ENCODE measurements at regions not wholly inside any gene's neighbourhood (a gene's known extent, or its start where the extent isn't known, plus 50 kb on each side); places are given as distances from the start of the nearest gene placed in this dataset.
A peak's percentile ranks its signal among the peaks of the same experiment; 100 is the strongest.
"Not testable (repeated sequence)": the region's sequence is repeated elsewhere in the genome, so short reads cannot be mapped to it uniquely, and the experiment has no call there.

GRCh38 chr11:91268512-91269295, 955.9 kb upstream of the FAT3 start:
- DNase-seq: not testable (repeated sequence)

DNA sequence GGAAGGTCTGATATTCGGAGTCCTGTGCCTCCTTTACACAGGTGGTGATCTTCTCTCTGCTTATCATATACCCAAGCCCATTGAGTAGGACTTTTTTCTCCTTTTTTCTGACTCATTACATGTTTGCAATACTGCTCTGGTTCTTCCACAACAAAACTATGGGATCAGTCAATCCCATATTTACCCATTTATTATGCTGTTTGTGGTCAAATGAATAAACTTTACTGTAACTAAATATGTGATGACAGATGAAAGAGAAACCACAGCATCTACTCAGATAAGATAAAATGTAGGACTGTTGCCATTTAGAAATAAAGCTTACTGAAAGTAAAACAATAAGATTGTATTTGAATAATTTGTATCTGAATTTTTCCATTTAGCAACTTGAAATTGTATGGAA, 958.7 kb upstream of the FAT3 start:
- no peak for DNase-seq

- DNase-seq: no peak
These were observed 960.1 kb upstream of the FAT3 start for GRCh38 chr11:91264481-91264880.

- DNase-seq: no peak
These were observed 960.9 kb upstream of the FAT3 start for GRCh38 chr11:91263496-91264365.

GRCh38 chr11:91261513-91261912, 963.1 kb upstream of the FAT3 start:
- DNase-seq: no peak

DNA sequence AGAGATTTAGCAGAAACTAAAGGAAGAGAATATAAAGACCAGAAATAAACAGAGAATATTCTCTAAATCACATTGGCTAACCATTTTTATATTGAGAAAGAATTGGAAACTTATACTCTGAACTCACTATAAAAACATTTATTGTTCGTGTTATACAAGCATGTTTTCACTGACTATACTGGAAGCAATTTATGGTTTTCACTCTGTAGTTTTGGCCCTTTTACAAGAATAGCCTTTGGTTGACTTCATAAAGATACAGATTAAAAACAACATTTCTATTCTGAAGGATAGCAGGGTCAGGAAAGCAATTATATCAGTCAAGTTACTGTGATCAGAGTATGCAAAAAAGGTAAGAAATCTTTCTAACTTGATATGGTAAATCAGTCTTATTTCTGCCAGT, 965.7 kb upstream of the FAT3 start:
- DNase-seq: no peak

GRCh38 chr11:91257667-91258066, 967.0 kb upstream of the FAT3 start:
- DNase-seq: no peak

- peak; percentile 4 for DNase-seq
These were observed 976.3 kb upstream of the FAT3 start for GRCh38 chr11:91248199-91248807.

DNA sequence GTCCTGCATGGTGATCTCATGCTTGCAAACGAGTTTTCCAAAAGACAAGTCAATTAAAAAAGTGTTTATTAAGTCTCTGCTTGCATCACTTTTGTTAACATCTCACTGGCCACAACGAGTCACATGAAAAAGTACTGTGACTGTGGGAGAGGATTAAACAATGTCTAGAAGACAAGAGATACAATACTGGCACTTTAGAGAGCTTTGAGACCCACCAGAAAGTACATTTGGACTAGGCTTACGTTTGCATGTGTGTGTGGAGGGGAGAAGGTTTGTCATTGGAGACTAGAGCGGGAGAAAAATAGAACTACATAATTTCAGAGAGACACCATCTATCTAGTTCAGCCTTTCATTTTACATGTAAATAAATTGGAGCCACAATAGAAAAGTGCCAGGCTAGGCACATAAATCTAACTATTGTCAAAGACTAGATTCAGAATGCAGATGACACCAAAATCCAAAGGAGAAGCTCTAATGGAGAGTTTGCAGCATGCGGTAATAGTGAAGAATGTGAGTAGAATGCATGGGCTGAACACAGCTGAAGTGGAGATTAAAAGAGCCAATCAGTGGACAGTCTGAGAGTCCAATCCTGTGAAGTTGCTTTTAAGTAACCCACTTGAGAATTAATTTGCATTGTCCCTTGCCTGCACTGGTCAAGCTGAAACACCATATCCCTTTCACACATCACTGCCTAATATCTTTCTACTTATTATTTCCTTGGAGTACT, 977.4 kb upstream of the FAT3 start:
- no peak for DNase-seq

DNA sequence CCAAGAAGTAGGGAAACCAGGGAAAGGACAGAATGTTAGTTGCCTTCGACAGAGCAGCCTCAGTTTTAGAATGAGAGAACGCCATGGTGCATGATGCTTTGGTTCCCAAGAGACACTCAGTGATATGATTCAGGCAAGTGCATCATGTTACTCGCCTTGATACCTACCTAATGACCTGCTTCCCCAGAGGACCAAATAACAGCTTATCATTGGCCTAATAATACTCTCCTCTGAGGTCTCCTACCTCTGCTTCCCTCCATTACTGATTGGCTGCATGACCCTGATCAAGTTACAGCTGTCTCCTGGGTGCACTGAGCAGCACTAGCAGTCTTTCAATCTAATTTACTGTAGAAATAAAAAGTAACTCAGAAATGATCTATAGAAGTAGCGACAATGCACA, 979.7 kb upstream of the FAT3 start:
- DNase-seq: no peak

DNA sequence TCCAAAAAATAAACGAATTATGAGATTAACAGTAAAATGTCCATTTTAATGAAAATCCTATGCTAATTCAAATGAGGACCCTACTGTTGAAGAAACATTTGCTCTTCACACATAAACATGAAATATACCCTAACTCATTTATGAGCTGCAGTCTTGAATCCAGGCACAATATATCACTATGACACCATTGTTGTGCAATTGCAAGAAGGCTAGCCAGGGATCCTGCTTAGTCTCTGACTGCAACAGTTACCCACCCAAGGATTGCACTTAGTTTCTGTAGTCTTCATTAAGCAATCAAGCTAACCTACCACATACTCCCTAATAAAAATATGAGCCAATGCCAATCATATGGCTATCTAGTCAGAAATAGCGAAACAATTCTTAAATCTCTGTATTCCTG, 981.0 kb upstream of the FAT3 start:
- no peak for DNase-seq

DNA sequence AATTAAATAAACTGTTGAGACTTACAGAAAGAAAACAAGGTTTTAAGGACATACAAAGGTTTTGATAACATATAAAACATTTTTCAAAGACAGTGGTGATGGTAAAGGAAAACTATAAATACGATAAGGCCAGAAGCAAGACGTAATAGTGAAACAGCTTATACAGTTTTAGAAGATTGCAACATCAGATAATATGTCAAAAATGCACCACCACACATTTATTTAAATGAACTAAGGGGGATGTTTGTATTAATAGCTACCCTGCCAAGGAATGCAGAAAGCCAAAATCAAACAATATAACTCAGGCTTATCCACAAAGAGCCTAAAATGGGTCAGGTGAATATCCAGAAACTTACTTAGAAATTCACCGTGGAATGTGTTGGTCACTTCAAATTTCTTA, 981.6 kb upstream of the FAT3 start:
- no peak for DNase-seq

GRCh38 chr11:91241226-91241625, 983.4 kb upstream of the FAT3 start:
- DNase-seq: no peak

GRCh38 chr11:91239359-91239758, 985.3 kb upstream of the FAT3 start:
- no peak for DNase-seq

- no peak for DNase-seq
These were observed 993.4 kb upstream of the FAT3 start for GRCh38 chr11:91231226-91231625.

GRCh38 chr11:91230647-91231046, 994.0 kb upstream of the FAT3 start:
- DNase-seq: no peak

DNA sequence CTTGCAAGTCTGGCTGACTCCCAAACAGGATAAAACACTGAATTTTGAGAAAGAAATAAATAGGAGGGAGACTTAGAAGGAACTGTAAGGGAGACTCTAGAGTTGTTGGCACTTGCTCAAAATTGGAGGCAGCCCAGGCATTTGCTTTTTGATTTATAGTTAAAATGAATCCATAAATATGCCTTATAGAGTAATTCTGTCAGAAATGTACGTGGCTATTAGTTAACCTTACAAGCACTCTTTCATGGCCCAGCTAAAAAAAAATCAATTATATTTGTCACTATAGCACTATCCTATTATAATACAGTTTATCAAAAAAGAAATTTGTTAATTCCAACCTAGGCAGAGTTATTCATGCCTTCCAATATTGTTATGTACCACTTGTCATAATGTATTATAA, 1000.0 kb upstream of the CHORDC1 start:
- no peak for DNase-seq

- no peak for DNase-seq
These were observed 997.8 kb upstream of the CHORDC1 start for GRCh38 chr11:91220476-91221202.

DNA sequence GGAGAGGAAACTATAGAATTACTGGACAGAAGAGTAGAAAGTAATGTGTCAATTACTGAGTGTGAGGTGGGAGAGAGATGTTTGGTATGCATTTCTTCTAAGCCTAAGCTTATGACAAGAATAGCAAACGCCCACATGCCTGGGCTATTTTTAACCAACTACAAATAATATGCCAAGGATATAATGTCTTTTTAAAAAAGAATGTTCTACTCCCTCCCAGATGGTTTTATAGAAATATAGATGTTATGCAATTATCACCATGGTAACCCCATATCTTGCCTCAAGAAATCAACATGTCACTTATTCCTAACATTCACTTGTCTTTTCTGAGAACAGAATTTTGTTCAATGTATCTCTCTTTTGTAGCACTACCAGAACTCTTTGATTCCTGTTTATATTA, 996.7 kb upstream of the CHORDC1 start:
- no peak for DNase-seq

DNA sequence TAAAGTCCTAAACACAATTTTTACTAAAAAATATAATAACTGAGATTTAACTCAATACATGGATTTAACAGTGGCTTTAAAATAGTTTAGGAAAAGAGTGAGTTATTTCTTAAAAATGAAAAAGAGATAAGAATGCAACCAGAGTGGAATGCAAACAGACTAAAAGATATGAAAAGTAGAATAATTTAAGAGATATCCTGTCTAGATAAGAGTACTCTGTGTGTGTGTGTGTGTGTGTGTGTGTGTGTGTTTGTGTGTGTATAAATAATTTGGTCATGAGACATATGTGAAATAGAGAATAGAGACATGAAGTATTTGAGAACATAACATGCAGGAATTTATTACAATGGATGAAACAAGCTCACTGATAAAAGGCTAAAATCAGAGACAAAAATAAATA, 986.9 kb upstream of the CHORDC1 start:
- DNase-seq: no peak

- DNase-seq: no peak
These were observed 986.5 kb upstream of the CHORDC1 start for GRCh38 chr11:91209306-91209705.

DNA sequence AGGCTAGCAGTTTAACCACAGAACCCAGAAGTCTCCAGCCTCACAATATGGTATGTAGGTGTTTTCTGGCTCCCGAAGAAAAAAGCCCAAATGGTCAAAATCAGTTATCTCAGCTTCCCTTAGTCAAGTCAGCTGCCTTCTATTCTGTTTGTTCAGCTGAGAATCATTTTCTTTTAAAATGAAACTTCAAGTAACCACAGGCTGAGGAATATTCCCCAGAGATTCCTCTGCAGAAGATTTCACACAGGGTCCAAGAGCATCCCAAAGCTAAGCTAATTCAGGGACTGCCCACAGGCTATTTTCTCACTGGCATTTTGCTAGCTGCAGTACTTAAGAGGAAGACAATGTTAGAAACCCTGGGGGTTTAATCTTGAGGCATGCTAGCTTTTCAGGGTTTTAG, 977.0 kb upstream of the CHORDC1 start:
- no peak for DNase-seq
